Lower leg skin (tissue), 4 donors: ENCODE measurements at regions not wholly inside any gene's neighbourhood (a gene's known extent, or its start where the extent isn't known, plus 50 kb on each side); places are given as distances from the start of the nearest gene placed in this dataset.
"Not testable (repeated sequence)": the region's sequence is repeated elsewhere in the genome, so short reads cannot be mapped to it uniquely, and the experiment has no call there.

Experiments
- DNase-seq, 2 donors: peaks; one replicate each; pipeline ENCODE4 v3.0.0-alpha.2; 2019; ENCODE audit warnings: low spot score in 2 of 2
- H3K4me3 ChIP-seq: fragments of 200-600 bp; sonication (generic); 2 replicates; pipeline ENCODE4 v1.5.1; 2017; ENCODE audit warnings: mild to moderate bottlenecking, low read depth; ENCODE audit not compliant: poor library complexity, severe bottlenecking
- CTCF ChIP-seq, 3 donors: fragments of 450-650 bp; IDR thresholded peaks; one replicate each; pipeline ENCODE4 v1.5.1; 2016; ENCODE audit warnings: antibody characterized with exemption in 3 of 3, mild to moderate bottlenecking in 3 of 3, moderate library complexity in 2 of 3
- POLR2A ChIP-seq, 2 donors: fragments of 450-650 bp; IDR thresholded peaks; one replicate each; pipeline ENCODE4 v1.6.1; 2016 to 2017; ENCODE audit warnings: antibody characterized with exemption in 2 of 2, mild to moderate bottlenecking in 1 of 2, moderate library complexity in 1 of 2
- WGBS, 2 donors: methylation state at CpG; one replicate each; pipeline ENCODE4 v1.1.5; 2018; 5-methylcytosine and 5-hydroxymethylcytosine counted together
- intact Hi-C: fragments of 100-400 bp; cut with DNase I; formaldehyde crosslinking; loops from one replicate; pipeline ENCODE4 v1.15.0; 2023; ENCODE audit warnings: low total_unique reads

GRCh38 chr4:31737419-31737818, 1017.2 kb downstream of the PCDH7 start:
- intact Hi-C loops = no loop called here
- no peak for TF ChIP-seq POLR2A (IDR thresholded peaks at IDR 0.05)
- TF ChIP-seq CTCF (IDR thresholded peaks at IDR 0.05) = no peak
- no peak overlapping the region for H3K4me3 ChIP-seq
- no peak for DNase-seq
- 69 to 77% methylated on average over 3 of the region's 3 CpGs for whole genome bisulfite sequencing, 2 donors

- intact Hi-C loops = no loop called here
- TF ChIP-seq POLR2A (IDR thresholded peaks at IDR 0.05) (no peak), CTCF (IDR thresholded peaks at IDR 0.05) (no peak)
- no peak for DNase-seq
- no peak overlapping the region for H3K4me3 ChIP-seq
Measured at GRCh38 chr4:31741326-31741725, 1021.2 kb downstream of the PCDH7 start.

DNA sequence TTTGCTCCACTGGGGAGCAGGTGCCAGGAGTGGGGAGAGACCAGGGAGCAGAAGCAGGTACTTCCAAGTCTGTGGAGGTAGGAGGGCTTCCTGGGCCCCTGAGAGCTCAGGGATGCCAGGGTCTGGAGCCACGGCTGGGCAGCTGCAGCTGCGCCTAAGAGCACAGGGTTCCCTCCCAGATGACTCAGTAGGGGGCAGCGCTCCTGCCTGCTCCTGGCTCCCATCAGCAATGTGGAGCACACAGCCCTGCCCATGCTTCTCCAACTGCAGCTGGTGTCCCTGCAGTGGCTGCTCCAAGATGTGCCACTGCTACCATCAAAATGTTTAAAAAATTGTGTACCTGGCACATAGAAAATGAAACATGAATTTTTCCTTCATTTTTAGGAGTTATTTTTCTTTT, 1028.2 kb downstream of the PCDH7 start:
- no peak for TF ChIP-seq CTCF (IDR thresholded peaks at IDR 0.05)
- no peak for TF ChIP-seq POLR2A (IDR thresholded peaks at IDR 0.05)
- no peak for DNase-seq
- H3K4me3 ChIP-seq = no peak overlapping the region
- intact Hi-C loops = no loop called here
- 94 to 100% methylated on average over 1 to 3 of the region's 3 CpGs for WGBS, 2 donors

DNA sequence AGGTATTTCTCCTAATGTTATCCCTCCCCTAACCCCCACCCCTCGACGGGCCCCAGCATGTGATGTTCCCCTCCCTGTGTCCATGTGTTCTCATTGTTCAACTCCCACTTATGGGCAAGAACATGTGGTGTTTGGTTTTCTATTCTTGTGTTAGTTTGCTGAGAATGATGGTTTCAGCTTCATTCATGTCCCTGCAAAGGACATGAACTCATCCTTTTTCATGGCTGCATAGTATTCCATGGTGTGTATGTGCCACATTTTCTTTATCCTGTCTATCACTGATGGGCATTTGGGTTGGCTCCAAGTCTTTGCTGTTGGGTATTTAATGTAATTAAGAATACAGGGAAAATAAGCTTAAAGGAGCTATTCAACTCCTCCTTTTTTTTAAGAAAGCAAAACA, 1030.4 kb downstream of the PCDH7 start:
- intact Hi-C loops, H3K4me3 ChIP-seq, DNase-seq: not testable (repeated sequence)
- WGBS, 2 donors = 85 to 100% methylated on average over 2 of the region's 2 CpGs

- TF ChIP-seq CTCF (IDR thresholded peaks at IDR 0.05) = no peak
- TF ChIP-seq POLR2A (IDR thresholded peaks at IDR 0.05) = no peak
- intact Hi-C loops = no loop called here
- no peak overlapping the region for H3K4me3 ChIP-seq
- no peak for DNase-seq
- WGBS, 2 donors = 72 to 91% methylated on average over 4 of the region's 4 CpGs
Measured at GRCh38 chr4:31755751-31756150, 1035.6 kb downstream of the PCDH7 start.

GRCh38 chr4:31768756-31769155, 1048.6 kb downstream of the PCDH7 start:
- intact Hi-C loops = no loop called here
- DNase-seq = no peak
- no peak for TF ChIP-seq CTCF (IDR thresholded peaks at IDR 0.05)
- no peak for TF ChIP-seq POLR2A (IDR thresholded peaks at IDR 0.05)
- H3K4me3 ChIP-seq = no peak overlapping the region
